HG03439 (cell line): ENCODE measurements at regions not wholly inside any gene's neighbourhood (a gene's known extent, or its start where the extent isn't known, plus 50 kb on each side); places are given as distances from the start of the nearest gene placed in this dataset.

ENCODE experiments used
- ATAC-seq: cut with Tn5 transposase; IDR thresholded peaks from one replicate; pipeline ENCODE4 v1.9.1; 2021; ENCODE audit warnings: mild to moderate bottlenecking, moderate library complexity; ENCODE audit not compliant: unreplicated experiment

DNA sequence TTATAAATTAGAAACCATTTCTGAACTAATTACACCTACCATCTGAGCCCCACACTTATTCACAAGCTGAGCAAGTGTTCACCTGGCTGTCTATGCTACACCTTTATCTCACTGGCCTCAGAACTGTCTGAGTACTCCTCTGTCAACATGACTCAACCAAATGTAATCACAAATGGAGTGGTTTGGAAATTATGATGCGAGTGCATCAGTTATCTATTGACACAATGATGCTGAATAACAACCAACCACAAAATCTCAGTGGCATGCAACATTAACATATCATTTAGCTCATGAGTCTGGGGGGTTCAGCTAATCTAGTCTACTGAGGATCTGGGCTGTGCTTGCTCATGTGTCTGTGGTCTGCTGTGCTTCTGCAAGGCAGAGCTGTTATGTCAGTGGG is 184.2 kb upstream of the NXPH2 start:
- ATAC-seq, result no peak

DNA sequence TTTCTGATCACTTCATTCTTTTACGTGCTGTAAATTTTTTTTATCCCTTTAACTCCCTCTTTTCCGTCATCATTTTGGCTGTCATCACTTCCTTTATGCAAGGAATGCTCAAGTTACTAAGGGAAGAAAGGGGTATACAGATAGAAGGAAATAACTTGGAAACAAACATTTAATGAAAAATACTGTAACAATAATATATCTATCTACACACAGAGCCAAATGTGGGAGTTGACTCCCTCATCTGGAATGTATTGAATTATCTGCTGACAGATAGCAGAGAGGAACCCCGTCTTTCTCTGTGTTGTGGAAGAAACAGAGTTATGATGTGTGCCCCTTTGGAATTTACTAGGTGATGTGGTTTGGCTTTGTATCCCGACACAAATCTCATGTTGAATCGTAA is 182.5 kb upstream of the NXPH2 start:
- no peak for ATAC-seq

DNA sequence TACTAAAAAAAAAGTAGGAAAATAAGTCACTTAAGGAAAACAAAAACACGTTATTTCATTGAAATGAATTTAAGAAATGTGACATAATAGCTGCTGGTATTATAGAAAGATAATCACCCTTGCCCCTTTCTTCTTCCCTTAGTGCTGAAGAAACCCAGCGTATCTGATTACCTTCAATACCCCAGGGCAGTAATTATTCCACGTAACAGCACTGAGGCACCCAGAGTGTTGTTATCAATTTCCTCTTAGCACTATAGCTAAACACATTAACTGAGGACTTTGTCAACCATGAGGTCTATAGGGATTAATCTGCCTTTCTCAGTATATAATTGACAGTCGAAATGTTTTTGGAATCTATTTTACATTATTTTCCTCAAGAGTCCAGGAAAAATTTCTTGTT is 180.0 kb upstream of the NXPH2 start:
- no peak for ATAC-seq

DNA sequence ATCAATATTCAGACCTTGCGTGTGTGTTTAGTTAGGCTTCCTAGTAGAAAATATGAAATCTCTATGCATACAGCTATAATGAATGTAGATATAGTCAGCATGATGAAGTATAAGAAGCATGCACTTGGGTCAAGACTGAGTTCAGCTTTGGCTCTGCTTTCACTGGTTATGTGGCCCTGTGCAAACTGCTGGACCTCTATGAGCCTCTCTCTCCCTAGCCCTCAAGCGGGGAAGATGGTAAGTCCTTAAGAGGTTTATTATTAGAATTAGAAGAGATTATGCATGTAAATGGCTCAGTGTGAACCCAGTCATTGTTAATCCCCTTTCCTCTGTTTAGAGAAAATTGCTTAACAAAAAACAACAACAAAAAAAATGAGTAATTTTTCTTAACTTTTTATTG is 178.8 kb upstream of the NXPH2 start:
- no peak for ATAC-seq

DNA sequence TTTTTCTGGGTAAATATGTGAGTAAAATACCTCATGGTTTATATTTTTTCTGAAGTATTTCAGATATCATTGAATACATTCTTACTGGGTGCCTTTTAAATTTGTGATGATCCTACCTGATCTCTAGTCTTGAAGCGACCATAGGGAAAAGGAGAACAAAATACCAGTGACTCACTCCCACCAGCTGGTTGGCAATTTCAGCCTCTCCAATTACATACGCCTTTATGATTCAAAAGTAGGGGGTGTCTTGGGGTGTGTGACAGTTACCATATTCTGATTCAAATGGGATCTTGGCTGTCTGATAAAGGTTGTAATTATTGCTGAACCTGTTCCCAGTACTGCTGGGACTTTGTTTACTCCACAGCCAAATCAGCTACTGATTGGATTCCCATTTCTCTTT is 175.9 kb upstream of the NXPH2 start:
- no peak for ATAC-seq

DNA sequence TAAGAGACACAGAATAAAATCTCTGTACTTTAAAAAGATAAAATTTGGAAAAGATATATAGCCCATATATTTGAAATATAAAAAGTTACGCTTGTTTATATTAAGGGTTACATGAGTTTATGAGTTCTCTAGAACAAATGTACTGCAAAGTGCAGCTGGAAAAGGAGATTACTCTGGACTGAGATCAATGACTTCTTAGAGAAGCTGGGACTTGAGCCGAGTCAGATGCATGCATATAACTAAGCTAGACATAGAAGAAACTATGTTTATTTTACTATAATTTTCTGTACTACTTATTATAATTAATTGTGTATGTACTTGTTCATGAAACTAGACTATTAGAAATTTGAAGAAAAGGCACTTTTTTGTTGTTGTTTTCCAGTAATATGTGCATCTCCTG is 170.3 kb upstream of the NXPH2 start:
- no peak for ATAC-seq

DNA sequence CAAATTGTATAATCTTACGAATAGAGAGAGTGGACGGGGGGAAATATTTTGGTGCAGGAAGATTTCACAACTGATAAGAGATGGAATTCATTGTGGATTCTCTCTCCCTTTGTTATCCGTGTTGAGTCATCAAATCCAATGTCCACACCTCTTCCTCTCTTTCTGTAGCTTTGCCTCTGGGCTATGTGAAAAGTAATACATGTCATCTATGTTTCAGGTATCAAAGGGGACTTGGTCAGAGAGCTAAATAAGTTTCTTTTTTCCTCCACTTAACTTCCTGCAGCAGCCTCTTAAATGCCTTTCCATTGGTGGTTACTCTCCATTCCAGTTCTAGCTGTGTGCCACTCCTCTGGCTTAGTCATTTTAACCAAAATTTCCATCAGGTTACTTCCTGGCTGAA is 169.3 kb upstream of the NXPH2 start:
- ATAC-seq, result no peak

DNA sequence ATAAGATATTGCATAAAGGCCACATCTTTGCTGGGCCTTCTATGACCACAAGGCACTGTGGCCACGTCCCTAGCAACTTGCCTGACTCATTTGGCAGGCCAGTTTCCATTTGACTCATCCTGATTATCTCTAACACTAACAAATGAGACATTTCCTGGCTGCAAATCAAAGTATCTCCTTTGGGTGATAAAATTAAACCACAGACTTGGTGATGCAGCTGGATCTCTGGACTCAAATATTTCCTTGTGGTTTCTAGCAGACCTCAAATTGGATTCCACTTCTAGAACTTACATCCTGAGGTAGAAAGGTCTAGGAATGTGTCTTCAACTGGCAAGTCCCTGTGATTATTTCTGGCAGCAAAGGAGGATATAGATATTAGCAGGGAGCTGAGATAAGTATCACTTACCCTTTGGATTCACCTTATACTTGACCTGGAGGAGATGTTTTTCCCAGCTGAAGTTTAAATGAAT is 167.9 kb upstream of the NXPH2 start:
- peak; percentile 84 for ATAC-seq

DNA sequence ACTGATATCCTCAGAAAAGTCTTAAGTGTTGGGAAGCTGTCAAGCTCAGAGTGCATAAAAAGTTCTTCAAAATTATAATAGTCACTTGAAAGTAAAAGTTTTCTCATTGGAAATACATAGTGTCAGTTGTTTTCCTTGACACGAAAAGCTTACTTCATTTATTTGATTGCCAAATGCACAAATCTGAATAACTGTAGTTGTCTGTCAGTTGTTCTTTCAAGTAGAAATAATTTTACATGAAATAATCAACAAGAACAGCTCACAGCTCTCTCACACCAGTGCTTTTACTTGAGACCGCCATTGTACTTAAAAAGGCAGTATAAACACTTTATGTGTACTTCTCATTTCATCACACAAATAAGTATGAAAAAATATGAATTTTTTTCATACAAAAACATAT is 163.3 kb upstream of the NXPH2 start:
- ATAC-seq, result no peak

DNA sequence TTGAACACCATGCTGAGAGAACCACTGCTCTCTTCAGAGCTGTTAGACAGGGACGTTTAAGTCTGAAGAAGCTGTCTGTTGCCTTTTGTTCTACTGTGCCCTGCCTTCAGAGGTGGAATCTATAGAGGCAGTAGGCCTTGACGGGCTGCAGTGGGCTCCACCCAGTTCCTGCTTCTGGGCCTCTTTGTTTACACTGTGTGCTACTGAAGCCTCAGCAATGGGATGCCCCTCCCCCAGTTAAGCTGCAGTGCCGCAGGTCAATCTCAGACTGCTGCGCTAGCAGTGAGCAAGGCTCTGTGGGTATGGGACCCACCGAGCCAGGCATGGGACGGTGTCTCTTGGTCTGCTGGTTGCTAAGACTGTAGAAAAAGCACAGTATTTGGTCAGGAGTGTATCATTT is 162.3 kb upstream of the NXPH2 start:
- no peak for ATAC-seq

DNA sequence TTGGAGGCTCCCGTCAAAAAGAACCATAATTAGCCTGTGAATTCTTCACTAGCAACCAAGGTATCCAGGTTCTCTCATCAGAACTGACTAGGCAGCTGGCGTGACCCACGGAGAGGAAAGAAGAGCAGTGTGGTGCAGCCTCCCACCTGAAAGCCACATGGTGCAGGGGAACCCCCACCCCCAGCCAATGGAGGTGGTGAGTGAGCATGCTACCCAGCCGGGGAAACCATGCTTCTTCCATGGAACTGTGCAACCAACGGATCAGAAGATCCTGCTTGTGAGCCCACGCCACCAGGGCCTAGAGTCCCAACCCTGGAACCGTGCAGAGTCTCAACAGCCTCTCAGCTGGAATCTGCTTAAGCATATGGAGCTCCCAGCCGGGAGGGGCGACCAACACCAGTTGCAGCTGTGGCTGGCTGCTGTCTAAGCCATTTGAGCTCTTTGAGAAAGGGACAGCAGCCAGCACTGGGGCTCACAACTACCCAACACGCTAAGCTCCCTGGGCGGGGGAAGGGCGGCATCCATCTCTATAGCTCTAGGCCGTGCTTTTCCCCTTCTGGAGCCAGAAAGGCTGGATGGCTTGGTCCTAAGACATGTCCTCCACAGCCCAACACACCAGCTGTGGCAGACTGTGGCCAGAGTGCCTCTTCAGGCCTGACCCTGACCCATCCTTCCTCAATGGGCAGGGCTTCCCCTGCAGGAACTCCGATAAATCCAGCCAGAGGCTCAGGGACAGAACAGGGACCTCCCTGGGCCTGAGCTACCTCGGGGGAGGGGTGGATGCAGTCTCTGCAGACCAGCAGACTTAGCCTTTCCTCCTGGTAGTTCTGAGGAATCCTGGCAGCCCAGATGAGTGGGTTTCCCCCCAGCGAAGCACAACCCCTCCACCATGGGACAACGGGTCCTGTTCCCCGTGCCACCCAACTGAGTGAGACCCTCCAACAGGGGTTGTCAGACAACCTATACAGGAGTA is 151.4 kb upstream of the NXPH2 start:
- no peak for ATAC-seq

DNA sequence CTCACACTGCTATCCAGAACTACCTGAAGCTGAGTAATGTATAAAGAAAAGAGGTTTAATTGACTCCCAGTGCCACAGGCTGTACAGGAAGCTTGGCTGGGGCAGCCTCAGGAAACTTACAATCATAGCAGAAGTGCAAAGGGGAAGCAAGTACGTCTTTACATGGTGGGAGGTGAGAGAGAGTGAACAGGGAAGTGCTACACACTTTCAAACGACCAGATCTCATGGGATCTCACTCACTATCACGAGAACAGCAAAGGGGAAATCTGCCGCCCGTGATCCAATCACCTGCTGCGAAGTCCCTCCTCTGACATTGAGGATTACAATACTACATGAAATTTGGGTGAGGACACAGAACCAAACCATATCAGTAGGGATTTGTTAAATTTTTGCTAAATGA is 150.4 kb upstream of the NXPH2 start:
- no peak for ATAC-seq

DNA sequence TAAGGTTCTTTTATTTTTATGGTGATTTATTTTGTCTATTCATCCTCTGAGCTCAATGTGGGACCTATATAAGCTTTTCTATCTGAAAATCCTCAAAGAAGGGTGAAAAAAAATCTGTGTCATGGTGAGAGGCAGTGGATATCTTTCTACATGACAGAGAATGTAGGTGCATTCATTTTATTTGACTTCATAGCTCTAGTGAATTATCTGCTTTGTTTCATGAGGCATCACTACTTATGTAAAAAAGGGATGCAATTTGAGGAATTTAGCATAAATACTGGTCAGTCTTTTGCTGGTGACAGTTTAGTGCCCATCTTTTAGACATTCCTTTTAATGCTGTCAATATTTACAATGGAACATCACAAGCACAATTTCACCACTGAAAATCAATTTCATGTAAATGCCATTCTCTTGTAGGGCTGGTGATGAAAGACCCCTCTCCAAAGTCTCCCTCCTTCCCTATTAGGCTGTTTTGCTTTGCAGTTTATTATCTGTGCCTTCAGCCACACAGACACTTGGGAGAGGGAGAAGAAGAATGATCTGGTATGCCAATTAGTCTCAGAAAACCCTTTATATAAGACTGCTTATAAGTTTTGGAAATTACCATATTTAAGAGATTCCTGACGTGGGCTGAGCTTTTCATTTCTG is 148.3 kb upstream of the NXPH2 start:
- ATAC-seq, result no peak

DNA sequence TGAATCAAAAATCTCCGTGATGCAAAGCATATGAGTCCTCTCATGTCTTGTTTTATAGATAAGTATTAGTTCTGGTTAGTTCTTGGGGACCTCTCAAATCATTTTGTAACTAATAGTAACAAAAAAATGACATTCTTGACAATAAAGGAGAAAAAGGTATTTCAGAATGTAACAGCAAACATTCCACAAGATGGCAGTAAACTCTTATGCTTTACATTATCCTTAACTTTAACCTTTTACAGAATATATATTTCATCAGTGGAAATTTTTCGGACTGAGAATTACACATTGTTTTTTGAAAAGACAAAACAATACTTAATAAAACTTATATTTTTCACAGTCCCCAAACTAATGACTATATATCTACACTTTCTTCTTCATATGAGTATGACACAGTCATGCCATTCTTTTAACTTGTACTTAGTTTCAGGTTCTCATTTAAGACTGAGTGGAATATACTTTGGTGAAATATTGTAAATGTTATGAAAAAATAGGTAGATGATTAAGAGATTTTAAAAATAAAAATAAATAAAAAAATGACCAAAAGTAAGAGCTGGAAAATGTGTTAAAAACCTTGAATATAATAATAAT is 142.9 kb upstream of the NXPH2 start:
- ATAC-seq, result no peak

DNA sequence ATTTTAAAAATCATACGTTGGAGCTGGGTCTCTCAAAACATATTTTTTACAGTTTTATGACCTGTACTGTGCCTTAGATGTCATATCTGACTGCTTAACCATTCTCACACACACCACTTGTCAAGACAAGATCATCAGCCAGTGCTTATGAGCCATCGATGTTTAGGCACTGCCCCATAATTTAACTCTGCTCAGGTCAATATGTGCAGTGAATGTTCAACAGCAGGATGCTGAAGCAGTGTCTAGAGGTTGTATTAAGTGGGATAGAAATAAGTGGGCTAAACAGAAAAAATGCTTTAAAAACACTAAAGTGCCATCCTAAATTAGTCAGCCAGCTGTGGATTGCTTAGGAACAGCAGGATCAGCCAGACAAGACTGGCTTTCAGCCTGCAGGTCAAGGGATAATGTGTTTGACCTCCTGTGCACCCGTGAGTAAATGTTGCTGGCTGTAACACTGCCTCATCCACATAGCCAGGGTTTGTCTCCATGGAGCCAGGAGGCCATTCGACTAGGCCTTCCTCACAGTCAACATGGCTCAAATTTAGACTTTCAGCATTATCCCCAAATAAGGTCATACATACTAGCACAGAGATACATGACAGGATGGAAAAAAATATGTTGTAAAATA is 139.0 kb upstream of the NXPH2 start:
- ATAC-seq, result no peak

DNA sequence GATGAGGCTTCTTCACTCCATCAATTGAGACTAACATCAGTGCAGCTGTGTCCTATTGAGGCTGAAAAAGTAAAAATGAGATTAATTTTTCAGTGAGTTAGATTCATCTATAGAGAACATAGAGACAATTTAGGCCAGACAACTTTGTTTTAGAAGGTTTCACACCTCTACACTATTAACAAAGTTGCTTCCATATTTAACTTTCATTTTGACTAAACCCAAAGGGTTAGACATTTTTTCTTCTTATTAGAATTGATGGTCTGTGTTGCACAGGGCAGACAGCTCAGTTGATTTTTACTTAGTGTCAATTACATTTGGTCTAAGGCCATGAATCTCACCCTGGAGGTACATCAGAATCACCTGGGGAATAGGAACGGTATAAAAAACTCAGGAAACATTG is 130.2 kb upstream of the NXPH2 start:
- ATAC-seq, result no peak

DNA sequence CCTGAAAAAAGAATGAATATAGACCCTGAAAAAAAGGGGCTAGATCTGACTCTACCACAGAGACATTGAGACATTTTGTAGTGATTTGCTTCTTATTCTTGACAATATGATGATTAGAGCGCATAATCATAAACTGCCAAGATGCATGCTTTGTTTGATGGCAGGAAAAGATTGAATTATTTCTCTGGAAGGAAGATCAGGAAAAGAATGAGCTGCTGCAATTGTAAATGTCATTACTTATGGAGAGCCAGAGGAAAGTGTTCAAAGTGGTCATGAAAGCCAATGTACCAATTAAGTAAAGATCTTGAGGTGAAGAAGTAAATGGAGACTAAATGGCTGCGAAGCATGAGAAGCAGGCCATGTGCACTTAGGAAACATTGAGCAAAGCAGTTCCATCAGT is 126.4 kb upstream of the NXPH2 start:
- ATAC-seq, result no peak

DNA sequence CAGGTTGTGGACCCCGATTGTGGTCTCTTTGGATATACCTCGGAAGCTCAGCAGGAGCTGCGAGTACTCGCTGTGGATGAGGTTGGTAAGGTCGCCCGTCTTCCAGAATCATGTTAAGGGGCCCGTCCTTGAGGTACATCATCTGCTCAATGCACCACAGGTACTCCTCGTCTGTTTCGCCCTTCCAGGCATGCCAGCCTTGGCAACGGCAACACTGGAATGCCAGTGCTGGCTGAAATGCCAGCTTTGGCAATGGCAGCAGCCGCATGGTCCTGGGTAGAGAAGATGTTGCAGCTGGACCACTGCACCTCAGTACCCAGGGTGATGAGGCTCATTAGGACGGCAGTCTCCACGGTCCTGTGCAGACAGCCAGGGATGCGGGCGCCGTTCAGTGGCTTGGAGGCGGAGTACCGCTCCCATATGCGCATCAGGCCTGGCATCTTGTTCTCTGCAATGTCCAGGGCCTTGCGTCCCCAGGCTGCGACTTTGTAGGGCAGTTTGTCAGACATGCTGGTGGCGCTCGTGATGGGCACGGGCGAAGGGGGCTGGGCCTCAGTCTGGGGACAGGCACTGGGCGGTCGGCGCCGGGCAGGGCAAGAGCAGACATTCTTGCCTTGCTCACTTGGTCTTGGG is 122.2 kb upstream of the NXPH2 start:
- ATAC-seq, result no peak

DNA sequence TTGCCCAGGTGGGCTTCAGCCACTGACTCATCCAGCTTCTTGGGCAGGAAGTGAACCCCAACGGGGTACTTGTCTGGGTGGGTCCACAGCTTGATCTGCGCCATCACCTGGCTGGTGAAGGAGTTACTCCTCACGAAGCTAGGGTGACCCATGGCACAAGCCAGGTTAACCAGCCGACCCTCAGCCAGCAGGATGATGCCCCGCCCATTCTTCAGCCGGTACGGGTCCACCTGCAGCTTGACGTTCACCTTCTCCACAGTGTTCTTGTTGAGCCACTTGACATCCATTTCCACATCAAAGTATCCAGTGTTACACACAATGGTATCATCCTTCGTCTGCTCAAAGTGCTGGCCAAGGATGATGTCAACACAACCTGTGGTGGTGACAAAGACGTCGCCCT is 121.3 kb upstream of the NXPH2 start:
- no peak for ATAC-seq

DNA sequence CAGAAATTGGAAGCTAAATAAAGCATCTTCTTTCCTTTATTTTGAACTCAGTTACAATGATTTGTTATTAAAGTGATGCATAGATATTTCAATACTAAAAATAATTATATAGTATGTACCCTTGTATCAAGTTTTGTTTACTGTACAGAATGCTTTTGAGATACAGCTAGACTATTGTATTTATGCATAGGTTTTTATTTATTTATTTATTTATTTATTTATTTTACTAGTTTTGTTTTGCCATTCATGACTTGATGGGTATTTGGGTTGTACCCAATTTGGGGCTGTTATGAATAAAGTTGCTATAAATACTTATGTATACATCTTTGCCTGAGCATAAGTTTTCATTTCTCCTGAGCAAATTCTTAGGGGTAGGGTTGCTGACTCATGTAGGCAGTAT is 118.7 kb upstream of the NXPH2 start:
- ATAC-seq, result no peak

DNA sequence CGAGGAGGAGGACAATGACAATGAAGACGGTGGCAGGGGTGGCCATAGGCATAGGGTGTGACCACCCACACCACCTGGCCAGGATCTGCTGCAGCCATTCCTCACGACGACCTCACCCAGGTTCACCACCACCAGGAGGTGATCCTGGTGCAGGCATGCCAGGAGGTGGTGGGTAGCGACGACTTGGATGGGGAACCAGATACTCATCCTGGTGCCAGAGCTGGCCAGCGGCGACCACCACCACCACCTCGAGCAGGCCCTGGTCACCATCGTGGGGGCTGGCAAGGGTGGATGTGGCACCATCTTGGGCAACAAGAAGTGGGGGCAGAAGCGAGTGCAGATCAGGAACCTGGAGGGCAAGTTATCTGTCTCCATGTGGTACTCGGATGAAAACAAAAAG is 117.1 kb upstream of the NXPH2 start:
- ATAC-seq, result no peak
